Stomach (tissue), 4 donors: ENCODE measurements at regions not wholly inside any gene's neighbourhood (a gene's known extent, or its start where the extent isn't known, plus 50 kb on each side); places are given as distances from the start of the nearest gene placed in this dataset.
"Not testable (repeated sequence)": the region's sequence is repeated elsewhere in the genome, so short reads cannot be mapped to it uniquely, and the experiment has no call there.

Experiments
- EP300 ChIP-seq: sonication (generic); formaldehyde crosslinking; IDR thresholded peaks from one replicate; pipeline ENCODE4 v1.6.1; 2017; ENCODE audit warnings: antibody characterized with exemption
- POLR2A ChIP-seq, 4 donors: fragments of 450-650 bp; IDR thresholded peaks; one replicate each; pipeline ENCODE4 v1.6.1; 2016; ENCODE audit warnings: antibody characterized with exemption in 4 of 4, control low read depth in 2 of 4, mild to moderate bottlenecking in 1 of 4, moderate library complexity in 1 of 4
- POLR2AphosphoS5 ChIP-seq, 3 donors: sonication (generic); formaldehyde crosslinking; IDR thresholded peaks; one replicate each; pipeline ENCODE4 v1.6.1; 2016; ENCODE audit warnings: antibody characterized with exemption in 3 of 3
- TF ChIP-seq, protein P1 (sequence below), 7 experiments: fragments of 450-650 bp in 4 of 7; fragments of 200-600 bp in 3 of 7; sonication (generic) in 3 of 7; IDR thresholded peaks; one replicate each; pipeline ENCODE4 v1.5.1; 2016 to 2019; ENCODE audit warnings: antibody characterized with exemption in 7 of 7, control low read depth in 2 of 7, mild to moderate bottlenecking in 1 of 7

DNA sequence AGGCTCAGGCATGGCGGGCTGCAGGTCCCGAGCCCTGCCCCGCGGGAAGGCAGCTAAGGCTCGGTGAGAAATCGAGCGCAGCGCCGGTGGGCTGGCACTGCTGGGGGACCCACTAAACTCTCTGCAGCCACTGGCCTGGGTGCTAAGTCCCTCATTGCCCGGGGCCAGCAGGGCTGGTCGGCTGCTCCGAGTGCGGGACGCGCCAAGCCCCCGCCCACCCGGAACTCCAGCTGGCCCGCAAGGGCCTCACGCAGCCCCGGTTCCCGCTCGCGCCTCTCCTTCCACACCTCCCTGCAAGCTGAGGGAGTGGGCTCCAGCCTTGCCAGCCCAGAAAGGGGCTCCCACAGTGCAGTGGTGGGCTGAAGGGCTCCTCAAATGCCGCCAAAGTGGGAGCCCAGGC is 321.4 kb upstream of the KCND2 start:
- TF ChIP-seq, protein P1, sequence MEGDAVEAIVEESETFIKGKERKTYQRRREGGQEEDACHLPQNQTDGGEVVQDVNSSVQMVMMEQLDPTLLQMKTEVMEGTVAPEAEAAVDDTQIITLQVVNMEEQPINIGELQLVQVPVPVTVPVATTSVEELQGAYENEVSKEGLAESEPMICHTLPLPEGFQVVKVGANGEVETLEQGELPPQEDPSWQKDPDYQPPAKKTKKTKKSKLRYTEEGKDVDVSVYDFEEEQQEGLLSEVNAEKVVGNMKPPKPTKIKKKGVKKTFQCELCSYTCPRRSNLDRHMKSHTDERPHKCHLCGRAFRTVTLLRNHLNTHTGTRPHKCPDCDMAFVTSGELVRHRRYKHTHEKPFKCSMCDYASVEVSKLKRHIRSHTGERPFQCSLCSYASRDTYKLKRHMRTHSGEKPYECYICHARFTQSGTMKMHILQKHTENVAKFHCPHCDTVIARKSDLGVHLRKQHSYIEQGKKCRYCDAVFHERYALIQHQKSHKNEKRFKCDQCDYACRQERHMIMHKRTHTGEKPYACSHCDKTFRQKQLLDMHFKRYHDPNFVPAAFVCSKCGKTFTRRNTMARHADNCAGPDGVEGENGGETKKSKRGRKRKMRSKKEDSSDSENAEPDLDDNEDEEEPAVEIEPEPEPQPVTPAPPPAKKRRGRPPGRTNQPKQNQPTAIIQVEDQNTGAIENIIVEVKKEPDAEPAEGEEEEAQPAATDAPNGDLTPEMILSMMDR (IDR thresholded peaks at IDR 0.05): not testable (repeated sequence)
- not testable (repeated sequence) for TF ChIP-seq EP300; POLR2AphosphoS5 (IDR thresholded peaks at IDR 0.05); POLR2A (IDR thresholded peaks at IDR 0.05)
